Body of pancreas (tissue), 4 donors: ENCODE measurements at regions not wholly inside any gene's neighbourhood (a gene's known extent, or its start where the extent isn't known, plus 50 kb on each side); places are given as distances from the start of the nearest gene placed in this dataset.

Source experiments
- ATAC-seq: fragments of 150-250 bp; one replicate; pipeline ENCODE4 v1.9.1; 2016
- DNase-seq, 4 donors: peaks; one replicate each; pipeline ENCODE4 v3.0.0-alpha.2; 2019
- H3K27ac ChIP-seq, 4 donors: fragments of 200-600 bp; sonication (generic); 1 replicate in 3 of 4; 2 replicates in 1 of 4; pipeline versions ENCODE4 v1.5.1 to v1.6.1; 2016 to 2019; ENCODE audit warnings: mild to moderate bottlenecking in 1 of 4, mixed read lengths in 1 of 4, moderate library complexity in 1 of 4
- H3K27me3 ChIP-seq, 2 donors: fragments of 200-600 bp; sonication (generic); one replicate each; pipeline ENCODE4 v1.6.0; 2016; ENCODE audit warnings: mild to moderate bottlenecking in 1 of 2
- H3K36me3 ChIP-seq, 2 donors: fragments of 200-600 bp; sonication (generic); replicated peaks in 1 of 2; 2 replicates each; pipeline ENCODE4 v1.5.1; 2016; ENCODE audit warnings: low read depth in 2 of 2; ENCODE audit not compliant: insufficient read depth in 1 of 2
- H3K4me1 ChIP-seq: fragments of 200-600 bp; sonication (generic); one replicate; pipeline ENCODE4 v1.6.0; 2016
- H3K4me3 ChIP-seq, 2 donors: fragments of 200-600 bp; sonication (generic); 1 replicate in 1 of 2; 2 replicates in 1 of 2; pipeline ENCODE4 v1.5.1; 2016 to 2019
- H3K9me3 ChIP-seq, 3 donors: fragments of 200-600 bp; sonication (generic); 1 replicate in 2 of 3; 2 replicates in 1 of 3; pipeline ENCODE4 v1.5.1; 2016
- POLR2A ChIP-seq, 3 donors: fragments of 450-650 bp; IDR thresholded peaks; one replicate each; pipeline ENCODE4 v1.6.1; 2016; ENCODE audit warnings: antibody characterized with exemption in 3 of 3, mild to moderate bottlenecking in 2 of 3
- WGBS, 2 donors: methylation state at CpG; one replicate each; pipeline ENCODE4 v1.1.5; 2017; 5-methylcytosine and 5-hydroxymethylcytosine counted together
- intact Hi-C: fragments of 100-400 bp; cut with DNase I; formaldehyde crosslinking; loops from one replicate; pipeline ENCODE4 v1.15.1; 2023
- TF ChIP-seq, protein P1 (sequence below), 7 experiments: fragments of 450-650 bp in 4 of 7; fragments of 200-600 bp in 3 of 7; sonication (generic) in 3 of 7; IDR thresholded peaks; one replicate each; pipeline ENCODE4 v1.5.1; 2016 to 2019; ENCODE audit warnings: antibody characterized with exemption in 7 of 7

DNA sequence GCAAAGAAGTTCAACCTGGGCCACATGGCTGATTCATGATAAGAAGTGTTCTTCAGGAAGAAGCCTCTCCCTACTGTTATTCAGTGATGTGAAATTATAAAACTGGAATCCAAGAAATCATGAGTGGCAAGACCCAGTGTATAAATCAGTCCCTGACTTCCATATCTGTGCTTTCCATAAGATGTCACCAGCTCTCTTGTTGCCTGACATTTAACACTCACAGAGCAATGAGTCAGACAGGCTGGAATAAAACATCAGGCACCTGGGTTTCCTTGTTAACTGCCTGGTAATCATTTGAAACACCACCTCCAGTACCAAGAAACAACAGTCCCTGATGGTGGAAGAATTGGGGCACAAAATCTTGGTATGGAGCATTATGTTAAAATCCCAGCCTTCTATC, 76.1 kb downstream of the SCG2 start:
- Histone ChIP-seq H3K36me3 (no peaks in the 10 kb centered on the region), H3K27ac (no peak overlapping the region), H3K9me3 (no peaks in the 10 kb centered on the region), H3K4me1 (no peaks in the 10 kb centered on the region), H3K27me3 (no peaks in the 10 kb centered on the region), H3K4me3 (no peak overlapping the region)
- DNase-seq (no peak), ATAC-seq (no peak)
- no peak for TF ChIP-seq POLR2A (IDR thresholded peaks at IDR 0.05)
- TF ChIP-seq, protein P1, sequence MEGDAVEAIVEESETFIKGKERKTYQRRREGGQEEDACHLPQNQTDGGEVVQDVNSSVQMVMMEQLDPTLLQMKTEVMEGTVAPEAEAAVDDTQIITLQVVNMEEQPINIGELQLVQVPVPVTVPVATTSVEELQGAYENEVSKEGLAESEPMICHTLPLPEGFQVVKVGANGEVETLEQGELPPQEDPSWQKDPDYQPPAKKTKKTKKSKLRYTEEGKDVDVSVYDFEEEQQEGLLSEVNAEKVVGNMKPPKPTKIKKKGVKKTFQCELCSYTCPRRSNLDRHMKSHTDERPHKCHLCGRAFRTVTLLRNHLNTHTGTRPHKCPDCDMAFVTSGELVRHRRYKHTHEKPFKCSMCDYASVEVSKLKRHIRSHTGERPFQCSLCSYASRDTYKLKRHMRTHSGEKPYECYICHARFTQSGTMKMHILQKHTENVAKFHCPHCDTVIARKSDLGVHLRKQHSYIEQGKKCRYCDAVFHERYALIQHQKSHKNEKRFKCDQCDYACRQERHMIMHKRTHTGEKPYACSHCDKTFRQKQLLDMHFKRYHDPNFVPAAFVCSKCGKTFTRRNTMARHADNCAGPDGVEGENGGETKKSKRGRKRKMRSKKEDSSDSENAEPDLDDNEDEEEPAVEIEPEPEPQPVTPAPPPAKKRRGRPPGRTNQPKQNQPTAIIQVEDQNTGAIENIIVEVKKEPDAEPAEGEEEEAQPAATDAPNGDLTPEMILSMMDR (IDR thresholded peaks at IDR 0.05): no peak
- intact Hi-C loops: no loop called here

DNA sequence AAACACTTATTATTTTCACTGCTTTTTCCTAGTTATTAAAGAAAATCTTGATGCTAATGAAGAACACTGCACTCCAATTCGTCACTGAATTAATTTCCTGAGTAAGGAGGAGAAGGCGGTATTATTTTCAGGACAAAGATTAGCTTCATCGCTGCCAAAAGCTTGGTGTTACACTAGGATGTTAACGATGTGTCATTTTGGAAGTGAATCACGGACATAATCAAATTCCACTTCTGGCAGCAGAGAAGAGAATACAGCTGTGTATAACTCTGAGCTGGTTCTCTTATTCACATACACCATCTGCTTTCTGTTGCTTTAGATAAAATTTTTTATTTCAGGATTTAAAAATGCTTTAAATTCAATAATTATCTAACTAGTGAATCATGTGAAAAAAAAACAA, 74.1 kb downstream of the SCG2 start:
- Histone ChIP-seq H3K4me1 (no peaks in the 10 kb centered on the region), H3K27ac (no peak overlapping the region), H3K4me3 (no peak overlapping the region), H3K36me3 (no peaks in the 10 kb centered on the region), H3K27me3 (no peaks in the 10 kb centered on the region), H3K9me3 (no peaks in the 10 kb centered on the region)
- WGBS, 2 donors: 73 to 77% methylated on average over 5 of the region's 5 CpGs
- TF ChIP-seq, protein P1 (IDR thresholded peaks at IDR 0.05): no peak
- no peak for TF ChIP-seq POLR2A (IDR thresholded peaks at IDR 0.05)
- intact Hi-C loops: no loop called here
- DNase-seq: no peak
- no peak for ATAC-seq

DNA sequence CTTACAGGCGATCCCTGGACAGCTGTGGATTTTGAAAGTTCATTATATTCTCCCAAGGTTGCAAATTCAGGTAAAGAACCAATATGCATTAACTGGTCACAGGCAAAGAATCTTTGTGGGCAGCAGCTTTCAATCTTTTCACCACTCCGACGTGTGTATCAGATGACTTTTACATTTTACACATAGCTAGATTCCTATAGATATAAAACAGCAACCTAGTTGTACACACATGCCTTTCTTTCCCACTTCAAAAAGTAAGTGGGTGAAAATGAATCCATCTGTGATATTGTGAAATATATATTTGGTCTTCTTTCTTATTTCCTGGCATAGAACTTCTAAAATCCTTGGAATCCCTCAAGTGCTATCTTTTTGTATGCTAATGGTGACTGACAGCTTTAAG, 72.5 kb downstream of the SCG2 start:
- ATAC-seq (no peak), DNase-seq (no peak)
- Histone ChIP-seq H3K36me3 (no peaks in the 10 kb centered on the region), H3K27ac (no peak overlapping the region), H3K27me3 (no peaks in the 10 kb centered on the region), H3K4me3 (no peak overlapping the region), H3K4me1 (no peaks in the 10 kb centered on the region), H3K9me3 (no peaks in the 10 kb centered on the region)
- 84 to 85% methylated on average over 3 of the region's 3 CpGs for WGBS, 2 donors
- intact Hi-C loops: no loop called here
- TF ChIP-seq POLR2A (IDR thresholded peaks at IDR 0.05): no peak
- TF ChIP-seq, protein P1 (IDR thresholded peaks at IDR 0.05): no peak

DNA sequence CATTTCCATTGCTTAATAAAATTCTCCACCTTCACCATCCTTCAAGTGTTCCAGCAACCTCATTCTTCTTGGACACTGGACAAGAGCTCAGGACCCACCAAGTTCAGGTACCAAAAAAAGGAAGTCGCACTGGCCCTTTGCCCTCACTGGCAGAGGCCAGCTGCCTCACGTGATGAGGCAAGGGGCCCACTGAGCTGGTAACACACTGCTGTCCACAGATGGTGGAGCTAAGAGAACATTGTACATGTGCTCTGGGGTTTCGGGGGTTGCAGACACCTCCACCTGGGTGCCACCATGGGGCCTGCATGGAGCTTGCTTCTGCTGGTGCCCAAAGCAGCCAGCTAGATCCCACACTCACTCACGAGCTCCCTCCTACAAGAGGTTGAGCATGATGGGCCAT, 71.3 kb downstream of the SCG2 start:
- H3K27me3 ChIP-seq: no peaks in the 10 kb centered on the region
- no peaks in the 10 kb centered on the region for H3K9me3 ChIP-seq
- 61 to 66% methylated on average over 4 of the region's 4 CpGs for WGBS, 2 donors
- no peaks in the 10 kb centered on the region for H3K4me1 ChIP-seq
- intact Hi-C loops: no loop called here
- DNase-seq (no peak), ATAC-seq (no peak)
- no peak overlapping the region for H3K4me3 ChIP-seq
- TF ChIP-seq POLR2A (IDR thresholded peaks at IDR 0.05): no peak
- TF ChIP-seq, protein P1 (IDR thresholded peaks at IDR 0.05): no peak
- H3K36me3 ChIP-seq: no peaks in the 10 kb centered on the region
- H3K27ac ChIP-seq: no peak overlapping the region

DNA sequence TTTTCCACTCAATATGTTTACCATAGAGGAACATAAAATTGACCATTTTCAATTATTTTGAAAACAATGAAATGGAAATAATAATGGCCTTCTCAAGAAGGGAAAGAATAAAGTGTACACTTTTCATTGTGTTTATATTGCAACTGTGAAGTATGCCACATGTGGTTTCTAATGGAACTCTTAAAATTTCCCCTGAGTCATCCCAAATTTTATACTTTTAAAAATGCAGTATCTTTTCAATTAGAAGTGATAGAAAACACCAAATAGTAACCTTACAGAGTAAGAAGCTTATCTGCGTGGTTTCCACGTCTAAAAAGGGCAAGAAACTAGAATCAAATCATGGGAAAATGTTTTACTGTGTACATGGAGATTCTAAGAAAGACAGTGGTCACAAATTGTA, 70.0 kb downstream of the SCG2 start:
- 52 to 60% methylated on average over 2 of the region's 2 CpGs for WGBS, 2 donors
- ATAC-seq (no peak), DNase-seq (no peak)
- no peaks in the 10 kb centered on the region for H3K4me1 ChIP-seq
- H3K27me3 ChIP-seq: no peaks in the 10 kb centered on the region
- H3K36me3 ChIP-seq: no peaks in the 10 kb centered on the region
- TF ChIP-seq, protein P1 (IDR thresholded peaks at IDR 0.05): no peak
- no peak for TF ChIP-seq POLR2A (IDR thresholded peaks at IDR 0.05)
- H3K4me3 ChIP-seq: no peak overlapping the region
- H3K27ac ChIP-seq: no peak overlapping the region
- intact Hi-C loops: no loop called here
- no peaks in the 10 kb centered on the region for H3K9me3 ChIP-seq
